ENCODE measurements at regions not wholly inside any gene's neighbourhood (a gene's known extent, or its start where the extent isn't known, plus 50 kb on each side); places are given as distances from the start of the nearest gene placed in this dataset.

DNA sequence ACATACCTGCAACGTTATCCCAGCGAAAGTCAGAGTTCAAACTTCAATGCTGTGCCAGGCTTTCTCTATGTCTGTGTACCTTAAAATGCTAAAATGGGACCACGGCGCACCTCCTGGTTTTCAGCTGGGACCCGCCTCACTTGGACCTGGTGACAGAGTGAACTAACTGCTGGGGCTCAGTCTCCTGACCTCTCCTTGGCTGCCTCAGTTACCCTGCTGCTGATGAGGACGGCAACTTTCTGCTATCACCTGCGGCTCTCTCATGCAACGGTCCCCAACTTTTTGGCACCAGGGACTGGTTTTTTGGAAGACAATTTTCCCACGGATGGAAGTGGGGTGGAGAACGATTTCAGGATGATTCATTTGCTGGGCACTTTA is 402.8 kb downstream of the BRD1 start:
- Histone ChIP-seq H3K9me2 (replicated peaks; ENCODE audit: insufficient read depth, low read length) (no peaks in the 10 kb centered on the region), H3K79me2 (ENCODE audit: low read length) (no peaks in the 10 kb centered on the region), H2AFZ (ENCODE audit: low read length) (no peak overlapping the region), H3K27me3 (replicated peaks; ENCODE audit: insufficient read depth, low read length) (no peaks in the 10 kb centered on the region), H3K4me2 (ENCODE audit: low read depth, low read length) (no peak overlapping the region), H3K4me1 (ENCODE audit: low read length) (peaks cover 8% of the 10 kb centered on the region; the same call in 1 of the 2 replicates), H3K27ac (ENCODE audit: low read length) (no peak overlapping the region), H3K36me3 (replicated peaks; ENCODE audit: insufficient read depth, low read length) (no peaks in the 10 kb centered on the region), H3F3A (ENCODE audit: insufficient read depth, low read length) (no peaks in the 10 kb centered on the region), H3K9me3 (replicated peaks; ENCODE audit: insufficient read depth, low read length) (no peaks in the 10 kb centered on the region), H3K9ac (ENCODE audit: low read length) (no peak overlapping the region), H3K4me3 (ENCODE audit: low read length) (no peak overlapping the region), H4K20me1 (ENCODE audit: insufficient read depth, low read length) (no peaks in the 10 kb centered on the region)
- TF ChIP-seq, protein P1, sequence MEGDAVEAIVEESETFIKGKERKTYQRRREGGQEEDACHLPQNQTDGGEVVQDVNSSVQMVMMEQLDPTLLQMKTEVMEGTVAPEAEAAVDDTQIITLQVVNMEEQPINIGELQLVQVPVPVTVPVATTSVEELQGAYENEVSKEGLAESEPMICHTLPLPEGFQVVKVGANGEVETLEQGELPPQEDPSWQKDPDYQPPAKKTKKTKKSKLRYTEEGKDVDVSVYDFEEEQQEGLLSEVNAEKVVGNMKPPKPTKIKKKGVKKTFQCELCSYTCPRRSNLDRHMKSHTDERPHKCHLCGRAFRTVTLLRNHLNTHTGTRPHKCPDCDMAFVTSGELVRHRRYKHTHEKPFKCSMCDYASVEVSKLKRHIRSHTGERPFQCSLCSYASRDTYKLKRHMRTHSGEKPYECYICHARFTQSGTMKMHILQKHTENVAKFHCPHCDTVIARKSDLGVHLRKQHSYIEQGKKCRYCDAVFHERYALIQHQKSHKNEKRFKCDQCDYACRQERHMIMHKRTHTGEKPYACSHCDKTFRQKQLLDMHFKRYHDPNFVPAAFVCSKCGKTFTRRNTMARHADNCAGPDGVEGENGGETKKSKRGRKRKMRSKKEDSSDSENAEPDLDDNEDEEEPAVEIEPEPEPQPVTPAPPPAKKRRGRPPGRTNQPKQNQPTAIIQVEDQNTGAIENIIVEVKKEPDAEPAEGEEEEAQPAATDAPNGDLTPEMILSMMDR (IDR thresholded peaks at IDR 0.05; ENCODE audit: low read length): no peak
- TF ChIP-seq EZH2 (optimal IDR thresholded peaks at IDR 0.05; ENCODE audit: low read depth, low read length) (no peak), EZH2phosphoT487 (IDR thresholded peaks at IDR 0.05; ENCODE audit: low read length) (no peak)
- no peak for DNase-seq

DNA sequence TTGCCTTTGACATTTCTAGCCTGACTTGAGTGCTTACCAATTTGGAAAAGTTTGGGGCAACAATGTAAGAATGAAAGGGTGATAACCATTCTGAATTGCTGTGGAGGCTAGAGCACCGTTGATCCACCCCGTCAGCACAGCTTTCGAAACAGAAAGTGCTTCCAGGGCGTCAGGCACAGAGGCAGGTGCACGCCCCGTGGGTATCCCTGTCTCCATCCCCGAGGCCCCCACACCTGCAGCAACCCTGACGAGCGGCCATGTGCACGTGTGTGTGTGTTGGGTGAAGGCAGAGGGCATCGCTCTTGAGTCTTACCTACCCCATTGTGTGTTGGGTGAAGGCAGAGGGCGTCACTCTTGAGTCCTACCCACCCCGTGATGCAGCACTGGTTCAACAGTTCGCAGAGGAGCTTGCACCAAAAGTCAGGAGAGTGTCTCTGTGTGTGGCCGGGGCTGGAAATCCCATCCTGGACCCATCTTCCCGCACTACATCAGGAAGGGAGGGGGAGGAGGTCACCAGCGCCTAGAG is 404.5 kb downstream of the BRD1 start:
- H3K9me2 ChIP-seq (replicated peaks; ENCODE audit: insufficient read depth, low read length): no peaks in the 10 kb centered on the region
- H2AFZ ChIP-seq (ENCODE audit: low read length): peak overlapping the region; percentile 37; the same call in 1 of the 2 replicates
- H3K4me3 ChIP-seq (ENCODE audit: low read length): no peak overlapping the region; the same call in 1 of the 2 replicates
- no peaks in the 10 kb centered on the region for H3K9me3 ChIP-seq (replicated peaks; ENCODE audit: insufficient read depth, low read length)
- no peaks in the 10 kb centered on the region for H3K27me3 ChIP-seq (replicated peaks; ENCODE audit: insufficient read depth, low read length)
- H3K9ac ChIP-seq (ENCODE audit: low read length): peak overlapping the region; percentile 30; the same call in 1 of the 2 replicates
- no peaks in the 10 kb centered on the region for H3K36me3 ChIP-seq (replicated peaks; ENCODE audit: insufficient read depth, low read length)
- peak overlapping the region; percentile 46; the same call in 1 of the 2 replicates for H3K4me2 ChIP-seq (ENCODE audit: low read depth, low read length)
- no peaks in the 10 kb centered on the region for H4K20me1 ChIP-seq (ENCODE audit: insufficient read depth, low read length)
- no peak for TF ChIP-seq EZH2 (optimal IDR thresholded peaks at IDR 0.05; ENCODE audit: low read depth, low read length)
- TF ChIP-seq, protein P1 (IDR thresholded peaks at IDR 0.05; ENCODE audit: low read length): no peak
- no peaks in the 10 kb centered on the region for H3F3A ChIP-seq (ENCODE audit: insufficient read depth, low read length)
- peak overlapping the region; percentile 51; the same call in 1 of the 2 replicates for H3K27ac ChIP-seq (ENCODE audit: low read length)
- peaks cover 8% of the 10 kb centered on the region; the same call in 1 of the 2 replicates for H3K4me1 ChIP-seq (ENCODE audit: low read length)
- H3K79me2 ChIP-seq (ENCODE audit: low read length): no peaks in the 10 kb centered on the region
- peak; percentile 55 for DNase-seq

DNA sequence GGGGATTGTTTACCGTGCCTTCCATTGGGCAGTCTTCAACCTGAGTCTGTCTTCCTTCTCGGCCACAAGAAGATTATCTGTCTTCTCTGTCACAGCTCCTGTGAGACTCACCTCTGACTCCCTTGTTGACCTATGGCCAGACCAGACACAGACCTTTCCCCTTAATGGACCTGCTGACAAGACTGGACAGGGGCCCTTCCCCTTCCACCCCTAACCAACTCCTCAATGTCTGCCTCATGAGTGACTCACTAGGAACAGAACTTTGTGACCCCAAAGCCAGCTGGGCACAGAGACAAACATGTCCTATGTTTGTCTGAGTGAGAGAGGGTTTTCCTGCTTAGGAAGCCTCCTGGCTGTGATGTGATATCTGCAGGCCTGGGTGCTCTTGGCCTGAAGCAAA is 405.0 kb downstream of the BRD1 start:
- Histone ChIP-seq H3K27me3 (replicated peaks; ENCODE audit: insufficient read depth, low read length) (no peaks in the 10 kb centered on the region), H3F3A (ENCODE audit: insufficient read depth, low read length) (no peaks in the 10 kb centered on the region), H3K4me3 (ENCODE audit: low read length) (no peak overlapping the region; the same call in 1 of the 2 replicates), H3K4me2 (ENCODE audit: low read depth, low read length) (peak overlapping the region; percentile 46; the same call in 1 of the 2 replicates), H3K36me3 (replicated peaks; ENCODE audit: insufficient read depth, low read length) (no peaks in the 10 kb centered on the region), H4K20me1 (ENCODE audit: insufficient read depth, low read length) (no peaks in the 10 kb centered on the region), H2AFZ (ENCODE audit: low read length) (peak overlapping the region; percentile 37; the same call in 1 of the 2 replicates), H3K4me1 (ENCODE audit: low read length) (peaks cover 8% of the 10 kb centered on the region; the same call in 1 of the 2 replicates), H3K9me3 (replicated peaks; ENCODE audit: insufficient read depth, low read length) (no peaks in the 10 kb centered on the region), H3K27ac (ENCODE audit: low read length) (peak overlapping the region; percentile 51; the same call in 1 of the 2 replicates), H3K9me2 (replicated peaks; ENCODE audit: insufficient read depth, low read length) (no peaks in the 10 kb centered on the region), H3K9ac (ENCODE audit: low read length) (peak overlapping the region; percentile 30; the same call in 1 of the 2 replicates), H3K79me2 (ENCODE audit: low read length) (no peaks in the 10 kb centered on the region)
- no peak for DNase-seq
- TF ChIP-seq EZH2 (optimal IDR thresholded peaks at IDR 0.05; ENCODE audit: low read depth, low read length): no peak
- TF ChIP-seq, protein P1 (IDR thresholded peaks at IDR 0.05; ENCODE audit: low read length): no peak
- TF ChIP-seq EZH2phosphoT487 (IDR thresholded peaks at IDR 0.05; ENCODE audit: low read length): no peak

Measured in MM.1S (cell line).